ENCODE measurements at regions not wholly inside any gene's neighbourhood (a gene's known extent, or its start where the extent isn't known, plus 50 kb on each side); places are given as distances from the start of the nearest gene placed in this dataset.
A peak's percentile ranks its signal among the peaks of the same experiment; 100 is the strongest.

GRCh38 chr11:104704146-104704830 is 194.0 kb downstream of the CASP12 start:
- TF ChIP-seq, protein P1, sequence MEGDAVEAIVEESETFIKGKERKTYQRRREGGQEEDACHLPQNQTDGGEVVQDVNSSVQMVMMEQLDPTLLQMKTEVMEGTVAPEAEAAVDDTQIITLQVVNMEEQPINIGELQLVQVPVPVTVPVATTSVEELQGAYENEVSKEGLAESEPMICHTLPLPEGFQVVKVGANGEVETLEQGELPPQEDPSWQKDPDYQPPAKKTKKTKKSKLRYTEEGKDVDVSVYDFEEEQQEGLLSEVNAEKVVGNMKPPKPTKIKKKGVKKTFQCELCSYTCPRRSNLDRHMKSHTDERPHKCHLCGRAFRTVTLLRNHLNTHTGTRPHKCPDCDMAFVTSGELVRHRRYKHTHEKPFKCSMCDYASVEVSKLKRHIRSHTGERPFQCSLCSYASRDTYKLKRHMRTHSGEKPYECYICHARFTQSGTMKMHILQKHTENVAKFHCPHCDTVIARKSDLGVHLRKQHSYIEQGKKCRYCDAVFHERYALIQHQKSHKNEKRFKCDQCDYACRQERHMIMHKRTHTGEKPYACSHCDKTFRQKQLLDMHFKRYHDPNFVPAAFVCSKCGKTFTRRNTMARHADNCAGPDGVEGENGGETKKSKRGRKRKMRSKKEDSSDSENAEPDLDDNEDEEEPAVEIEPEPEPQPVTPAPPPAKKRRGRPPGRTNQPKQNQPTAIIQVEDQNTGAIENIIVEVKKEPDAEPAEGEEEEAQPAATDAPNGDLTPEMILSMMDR (conservative IDR thresholded peaks at IDR 0.05; ENCODE audit: low read depth, low read length), result no peak
- no peak for TF ChIP-seq MXI1 (IDR thresholded peaks at IDR 0.05; ENCODE audit: borderline replicate concordance, low read depth, low read length)
- no peak for TF ChIP-seq RAD21 (IDR thresholded peaks at IDR 0.05; ENCODE audit: low read length)
- TF ChIP-seq RFX5 (IDR thresholded peaks at IDR 0.05; ENCODE audit: low read depth, low read length), result no peak
- no peak for TF ChIP-seq MAZ (IDR thresholded peaks at IDR 0.05; ENCODE audit: borderline replicate concordance, low read depth, low read length)
- no peak for TF ChIP-seq RCOR1 (IDR thresholded peaks at IDR 0.05; ENCODE audit: insufficient replicate concordance, low read length)
- no peak for TF ChIP-seq ELK1 (IDR thresholded peaks at IDR 0.05; ENCODE audit: borderline replicate concordance, low read depth, low read length)
- no peak for TF ChIP-seq USF2 (IDR thresholded peaks at IDR 0.05; ENCODE audit: low read depth, low read length)
- TF ChIP-seq CHD1 (IDR thresholded peaks at IDR 0.05; ENCODE audit: low read depth, low read length), result no peak
- no peak for TF ChIP-seq BHLHE40 (IDR thresholded peaks at IDR 0.05; ENCODE audit: low read depth, low read length)
- no peak for TF ChIP-seq POLR2A (IDR thresholded peaks at IDR 0.05; ENCODE audit: low read depth, low read length)
- no peak for TF ChIP-seq MAFK (IDR thresholded peaks at IDR 0.05; ENCODE audit: low read depth, low read length)
- TF ChIP-seq CEBPB (IDR thresholded peaks at IDR 0.05; ENCODE audit: low read depth, low read length), result no peak
- TF ChIP-seq SMC3 (IDR thresholded peaks at IDR 0.05; ENCODE audit: low read depth, low read length), result no peak
- no peak for TF ChIP-seq FOS (IDR thresholded peaks at IDR 0.05; ENCODE audit: low read depth, low read length)
- no peak for TF ChIP-seq NFE2L2 (IDR thresholded peaks at IDR 0.05; ENCODE audit: low read depth, low read length)
- WGBS, 2 experiments (ENCODE audit: extremely low coverage in 2 of 2, insufficient read length in 1 of 2), result 83% methylated on average over 1 of the region's 2 CpGs; no CpG with 5 or more reads in 1 of the 2 experiments
- Histone ChIP-seq H3K9me3 (ENCODE audit: control insufficient read depth, insufficient read depth, low read length) (no peaks in the 10 kb centered on the region), H2BK5ac (ENCODE audit: low read depth, low read length, poor library complexity, severe bottlenecking) (no peak overlapping the region), H3K9ac (ENCODE audit: low read depth, low read length) (no peak overlapping the region), H3K27me3 (ENCODE audit: control insufficient read depth, insufficient read depth, low read length) (no peaks in the 10 kb centered on the region), H3K4me3 (ENCODE audit: insufficient read depth, low read depth, low read length) (no peak overlapping the region), H2BK20ac (ENCODE audit: low read depth, low read length) (no peak overlapping the region), H2BK15ac (ENCODE audit: low read depth, low read length) (no peak overlapping the region), H3K79me1 (ENCODE audit: low read depth in 1 of 2, low read length in 2 of 2) (no peaks in the 10 kb centered on the region), H4K8ac (ENCODE audit: low read depth in 2 of 2, low read length in 2 of 2) (no peak overlapping the region), H3K23ac (ENCODE audit: low read depth, low read length) (no peak overlapping the region), H3K9me1 (ENCODE audit: insufficient read depth, low read length) (no peaks in the 10 kb centered on the region), H3K14ac (replicated peaks; ENCODE audit: low read depth, low read length) (no peak overlapping the region), H3K27ac (ENCODE audit: insufficient read depth, low read length) (no peak overlapping the region), H3K18ac (ENCODE audit: low read depth, low read length) (no peak overlapping the region; the same call in 1 of the 2 replicates), H3K4me2 (ENCODE audit: low read depth, low read length) (no peak overlapping the region), H2AK9ac (replicated peaks; ENCODE audit: low read depth, low read length, poor library complexity) (no peak overlapping the region), H2AK5ac (ENCODE audit: low read depth, low read length) (no peak overlapping the region), H3K4me1 (ENCODE audit: control insufficient read depth, insufficient read depth, low read length) (peaks cover 7% of the 10 kb centered on the region), H3K56ac (ENCODE audit: extremely low read depth, insufficient read depth, low read length) (no peak overlapping the region), H2BK120ac (ENCODE audit: low read depth, low read length) (no peak overlapping the region), H4K5ac (ENCODE audit: low read depth, low read length) (no peak overlapping the region), H4K91ac (ENCODE audit: insufficient read depth, low read depth, low read length) (no peak overlapping the region), H3K36me3 (ENCODE audit: control insufficient read depth, insufficient read depth, low read length) (no peaks in the 10 kb centered on the region), H3K4ac (ENCODE audit: low read depth, low read length) (no peak overlapping the region), H2AFZ (replicated peaks; ENCODE audit: low read length, poor library complexity) (no peak overlapping the region), H4K20me1 (ENCODE audit: insufficient read depth, low read length) (no peaks in the 10 kb centered on the region)
- ChIA-PET CTCF (interaction anchor here (0.5 to 1.1 kb wide), 2 partner anchors 95 to 119 kb away, joined by 3 read pairs; no protein-coding TSS in a partner anchor), POLR2A (ENCODE audit: unreplicated experiment) (no interaction called here)
- dilution Hi-C loops (cut with HindIII; ENCODE audit: low sequenced_read_pairs, unreplicated experiment) (no loop called here), intact Hi-C loops (cut with micrococcal nuclease) (no loop called here), in situ Hi-C loops (cut with MboI; ENCODE audit: low sequenced_read_pairs) (no loop called here)
- BruUV-seq (replicated peaks), result no TSS peak
- ATAC-seq (ENCODE audit: low read depth), result no peak
- peak; percentile 3 for DNase-seq

Data from IMR-90 (cell line).